ENCODE measurements at regions not wholly inside any gene's neighbourhood (a gene's known extent, or its start where the extent isn't known, plus 50 kb on each side); places are given as distances from the start of the nearest gene placed in this dataset.
A peak's percentile ranks its signal among the peaks of the same experiment; 100 is the strongest.

DNA sequence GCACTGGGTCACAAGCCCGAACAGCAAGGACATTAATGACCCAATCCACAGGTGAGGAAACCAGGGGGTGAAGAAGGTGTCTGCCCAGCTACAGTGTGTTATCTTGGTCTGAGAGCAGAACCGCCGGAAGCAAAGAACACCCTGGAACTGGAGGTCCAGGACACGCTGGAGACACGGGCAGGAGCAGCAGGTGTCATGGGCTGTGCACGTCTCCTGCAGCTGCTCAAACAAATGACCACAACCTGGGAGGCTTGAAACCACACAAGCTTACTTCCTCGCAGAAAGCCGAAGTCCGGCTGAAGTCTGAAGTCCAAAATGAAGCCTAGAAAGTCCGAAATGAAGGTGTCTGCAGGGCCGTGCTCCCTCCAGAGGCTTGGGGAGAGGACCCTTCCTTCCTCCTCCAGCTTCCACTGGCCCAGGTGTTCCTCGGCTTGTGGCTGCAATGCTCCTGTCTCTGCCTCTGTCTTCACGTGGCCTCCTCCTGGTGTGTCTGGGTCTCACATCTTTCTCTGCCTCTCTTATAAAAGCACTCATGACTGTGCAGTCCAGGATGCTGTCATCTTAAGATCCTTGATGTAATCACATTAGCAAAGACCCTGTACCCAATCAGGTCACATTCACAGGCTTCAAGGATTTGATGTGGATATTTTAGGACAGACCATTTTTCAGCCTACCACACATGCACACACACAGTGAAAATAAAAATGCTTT, 351.2 kb downstream of the C16orf95 start:
- intact Hi-C loops (cut with DNase I), result no loop called here
- DNase-seq, result no peak

DNA sequence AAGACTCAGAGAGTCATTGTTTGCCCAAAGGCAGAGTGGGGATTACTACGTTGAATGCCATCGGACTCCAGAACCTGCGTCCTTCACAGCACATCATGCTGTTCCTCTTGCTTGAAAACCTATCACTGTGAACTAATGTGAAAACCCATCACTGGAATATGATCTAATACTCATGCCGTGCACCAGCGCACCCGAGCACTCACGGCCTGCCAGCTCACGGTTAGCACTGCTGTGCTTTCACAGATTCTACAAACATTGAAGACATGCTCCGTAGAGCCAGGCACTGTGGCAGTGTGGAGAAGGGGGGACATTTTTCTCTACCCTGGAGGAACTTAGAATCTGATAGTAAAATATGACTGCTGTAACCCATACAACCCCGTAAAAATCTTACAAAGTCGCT, 350.4 kb downstream of the C16orf95 start:
- no peak for DNase-seq
- intact Hi-C loops (cut with DNase I), result no loop called here

DNA sequence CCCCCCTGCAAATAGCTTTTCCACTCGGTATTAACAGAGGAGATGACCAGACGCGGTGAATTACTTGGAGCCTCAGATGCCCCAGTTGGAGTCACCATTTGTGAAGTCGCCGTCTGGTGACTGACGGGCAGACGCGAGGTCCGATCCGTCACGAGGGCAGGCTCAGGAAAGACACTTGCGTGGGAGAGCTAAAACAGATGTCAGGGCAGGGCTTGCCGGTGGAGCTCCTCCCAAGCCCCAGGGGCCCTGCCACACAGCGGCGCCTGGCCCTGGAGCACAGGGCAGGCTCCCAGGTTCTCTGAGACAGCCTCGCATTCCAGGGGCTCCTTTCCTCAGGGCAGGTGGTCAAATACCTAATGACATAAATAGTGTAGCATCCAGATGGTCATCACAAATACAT, 348.3 kb downstream of the C16orf95 start:
- no peak for DNase-seq
- intact Hi-C loops (cut with DNase I), result no loop called here

DNA sequence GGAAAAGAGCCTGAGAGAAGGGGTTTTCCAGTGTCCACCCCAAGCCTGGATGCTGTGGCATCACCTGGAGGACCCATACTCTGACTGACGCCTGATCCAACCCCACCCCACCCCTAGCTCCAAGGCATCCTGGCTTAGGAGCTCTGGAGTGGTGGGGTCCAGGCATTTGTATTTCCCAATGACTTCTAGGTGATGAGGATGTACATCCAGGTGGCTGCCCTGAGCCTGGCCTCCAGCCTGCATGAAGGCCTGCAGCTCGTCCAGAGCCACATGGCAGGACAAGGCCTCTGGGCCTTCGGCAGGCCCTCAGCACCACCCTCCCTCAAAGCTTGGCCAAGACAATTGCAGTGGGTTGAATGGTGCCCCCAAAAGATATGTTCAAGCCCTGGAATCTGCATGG, 347.5 kb downstream of the C16orf95 start:
- no peak for DNase-seq
- intact Hi-C loops (cut with DNase I), result no loop called here

DNA sequence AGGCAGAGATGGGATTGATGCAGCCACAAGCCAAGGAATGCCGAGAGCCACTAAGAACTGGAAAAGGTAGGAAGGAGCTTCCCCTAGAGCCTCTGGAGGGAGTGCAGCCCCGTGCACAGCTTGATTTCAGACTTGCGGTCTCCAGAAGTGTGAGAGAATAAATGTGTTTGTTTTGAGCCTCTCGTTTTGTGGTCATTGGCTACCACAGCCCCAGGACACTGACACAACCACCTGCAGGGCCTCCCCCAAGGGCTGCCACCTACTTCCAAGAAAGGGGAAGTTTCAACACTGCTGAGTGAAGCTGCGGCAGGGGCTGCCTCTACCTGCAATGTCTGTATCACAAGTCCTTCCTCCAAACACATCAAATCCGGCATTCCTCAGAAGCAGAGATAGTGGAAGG, 346.9 kb downstream of the C16orf95 start:
- intact Hi-C loops (cut with DNase I), result no loop called here
- DNase-seq, result no peak

DNA sequence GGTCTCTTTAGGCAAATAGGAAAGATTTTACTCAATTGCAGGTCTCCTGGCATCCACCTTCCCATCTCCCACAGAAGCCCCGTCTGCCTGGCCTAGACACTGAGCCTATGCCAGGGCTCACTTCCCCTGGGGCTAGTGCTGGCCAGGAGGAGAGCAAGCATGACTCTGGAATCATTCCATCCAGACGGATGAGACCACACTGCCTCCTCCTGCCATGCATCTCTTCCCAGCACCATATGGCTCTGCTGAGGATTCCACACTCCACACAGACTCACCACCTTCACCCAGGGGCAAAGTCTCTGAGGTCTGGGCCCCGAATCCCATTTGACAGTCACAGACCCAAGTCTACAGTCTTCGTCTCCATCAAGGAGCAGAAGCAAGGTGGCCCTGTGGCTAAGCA, 346.5 kb downstream of the C16orf95 start:
- intact Hi-C loops (cut with DNase I), result no loop called here
- no peak for DNase-seq

DNA sequence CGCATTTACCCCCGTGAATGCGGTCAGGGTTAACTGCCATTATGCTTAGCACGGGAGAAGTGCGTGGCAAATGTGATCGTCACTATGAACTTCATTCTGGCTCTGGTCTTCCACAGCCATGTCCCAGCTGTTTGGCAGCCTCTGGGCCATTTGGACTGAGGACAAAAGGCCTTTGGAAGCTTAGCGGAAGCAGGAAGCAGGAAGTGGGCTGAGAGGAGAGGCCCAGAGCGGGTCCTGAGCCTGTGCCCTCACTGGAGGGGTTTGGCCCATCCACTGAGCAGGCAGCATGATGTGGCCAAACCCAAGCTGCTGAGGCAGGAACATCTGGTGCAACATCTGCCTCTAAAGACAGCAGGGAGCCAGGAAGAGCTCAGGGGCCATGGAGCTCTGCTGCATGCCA, 345.9 kb downstream of the C16orf95 start:
- intact Hi-C loops (cut with DNase I), result no loop called here
- peak in 1 of 42 donors; percentile 14 for DNase-seq

DNA sequence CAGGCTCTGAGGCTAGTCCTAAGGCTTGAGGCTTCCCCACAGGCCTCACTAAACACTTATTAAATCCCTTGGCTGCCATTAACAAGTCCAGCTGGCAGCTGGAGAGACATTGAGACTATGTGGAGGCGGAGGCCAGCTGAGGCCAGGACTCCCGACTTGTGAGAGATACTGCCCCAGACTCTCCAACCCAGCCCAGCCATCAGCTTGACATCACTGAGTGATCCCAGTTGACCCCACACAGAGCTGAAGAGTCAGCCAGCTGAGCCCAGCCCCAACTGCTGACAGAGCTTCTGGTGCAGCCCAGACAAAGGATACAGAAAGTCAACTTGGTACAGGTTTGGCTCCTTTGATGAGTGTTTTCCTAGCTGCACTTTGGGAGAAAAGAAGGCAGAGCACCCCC, 343.1 kb downstream of the C16orf95 start:
- intact Hi-C loops (cut with DNase I), result no loop called here
- no peak for DNase-seq

DNA sequence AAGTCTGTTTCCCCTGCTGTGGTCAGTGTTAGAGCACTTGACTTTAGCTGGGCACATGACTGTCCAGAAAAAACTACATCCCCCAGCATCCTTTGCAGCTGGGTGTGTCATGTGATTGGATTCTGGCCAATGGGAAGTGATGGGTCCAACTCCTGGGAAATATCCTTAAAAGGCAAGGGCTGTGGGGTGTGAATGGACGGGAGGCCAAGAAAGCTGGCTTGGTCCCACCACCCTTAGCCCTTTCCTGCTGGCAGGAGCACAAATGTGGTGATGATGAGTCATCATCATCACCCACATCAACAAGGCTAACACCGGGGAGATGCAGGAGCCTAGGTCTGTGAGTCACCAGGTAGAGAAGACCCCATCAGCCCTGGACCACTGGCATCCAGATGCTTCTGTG, 341.7 kb downstream of the C16orf95 start:
- peak in 1 of 42 donors; percentile 3 for DNase-seq
- intact Hi-C loops (cut with DNase I), result no loop called here

DNA sequence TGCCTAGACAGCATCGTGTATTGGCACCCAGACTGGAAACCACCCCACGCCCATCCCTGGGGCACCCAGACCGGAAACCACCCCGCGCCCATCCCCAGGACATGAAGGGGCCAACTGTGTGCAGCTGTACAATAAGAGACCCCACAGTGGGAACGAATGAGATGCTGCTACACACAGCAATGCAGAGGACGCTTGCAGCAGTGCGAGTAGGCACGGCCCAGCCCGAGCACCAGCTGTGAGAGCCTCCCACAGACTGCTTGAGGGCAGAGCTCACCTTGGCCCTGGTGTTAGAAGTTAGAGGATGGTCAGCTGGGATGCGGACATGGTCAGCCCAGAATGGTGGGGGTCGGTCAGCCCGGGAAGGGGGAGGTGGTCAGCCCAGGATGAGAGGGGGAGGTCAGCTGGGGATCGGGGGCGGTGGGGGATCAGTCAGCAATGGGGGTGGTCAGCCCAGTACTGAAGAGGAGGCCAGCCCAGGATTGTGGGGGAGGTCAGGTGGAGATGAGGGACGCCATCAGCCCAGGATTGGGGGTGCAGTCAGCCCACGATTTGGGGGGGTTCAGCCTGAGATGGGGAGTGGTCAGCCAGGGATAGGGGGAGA, 340.0 kb downstream of the C16orf95 start:
- DNase-seq, result peak in 1 of 42 donors; percentile 5
- intact Hi-C loops (cut with DNase I), result no loop called here

DNA sequence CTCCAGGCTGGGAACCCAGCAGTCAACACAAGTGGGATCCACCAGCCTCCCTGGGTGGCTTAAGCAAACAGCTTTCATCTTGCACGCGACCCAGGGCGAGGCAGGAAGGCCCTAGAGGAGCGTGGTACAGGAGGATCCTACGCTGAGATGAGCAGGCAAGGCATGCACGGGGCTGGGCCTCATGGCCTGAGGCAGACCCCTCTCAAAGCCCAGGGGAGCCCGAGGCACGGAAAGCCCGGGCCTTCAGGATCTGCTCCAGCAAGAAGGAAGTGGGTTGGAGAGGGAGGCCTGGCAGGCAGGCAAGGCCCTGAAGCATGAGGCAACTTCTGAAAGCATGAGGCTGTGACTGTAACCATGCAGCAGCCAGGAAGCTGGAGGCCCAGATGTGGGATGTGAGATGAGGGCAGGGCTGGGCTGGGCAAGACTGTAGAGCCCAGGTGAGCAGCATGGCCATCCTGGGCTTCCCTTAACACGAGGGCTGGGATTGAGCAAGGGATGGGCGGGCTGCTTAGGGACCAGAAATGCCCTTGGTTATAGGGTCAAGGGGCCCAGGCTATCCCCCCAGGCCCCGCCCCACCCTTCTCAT, 338.7 kb downstream of the C16orf95 start:
- intact Hi-C loops (cut with DNase I), result no loop called here
- DNase-seq, result peak in 1 of 42 donors; percentile 3

DNA sequence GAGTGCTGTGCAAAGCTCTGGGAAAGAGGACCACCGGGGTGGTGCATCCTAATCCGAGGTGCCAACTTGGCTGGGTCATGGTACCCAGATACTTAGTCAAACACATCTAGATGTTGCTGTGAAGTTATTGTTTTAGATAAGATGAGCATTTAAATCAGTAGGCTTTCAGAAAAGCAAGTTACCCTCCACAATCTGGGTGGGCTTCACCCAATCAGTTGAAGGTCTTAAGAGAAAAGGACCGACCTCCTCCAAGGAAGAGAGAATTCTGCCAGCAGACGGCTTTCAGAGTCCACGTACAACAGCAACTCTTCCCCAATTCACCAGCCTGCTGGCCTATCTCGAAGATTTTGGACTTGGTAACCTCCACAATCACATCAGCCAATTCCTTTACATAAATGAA, 338.1 kb downstream of the C16orf95 start:
- intact Hi-C loops (cut with DNase I), result no loop called here

DNA sequence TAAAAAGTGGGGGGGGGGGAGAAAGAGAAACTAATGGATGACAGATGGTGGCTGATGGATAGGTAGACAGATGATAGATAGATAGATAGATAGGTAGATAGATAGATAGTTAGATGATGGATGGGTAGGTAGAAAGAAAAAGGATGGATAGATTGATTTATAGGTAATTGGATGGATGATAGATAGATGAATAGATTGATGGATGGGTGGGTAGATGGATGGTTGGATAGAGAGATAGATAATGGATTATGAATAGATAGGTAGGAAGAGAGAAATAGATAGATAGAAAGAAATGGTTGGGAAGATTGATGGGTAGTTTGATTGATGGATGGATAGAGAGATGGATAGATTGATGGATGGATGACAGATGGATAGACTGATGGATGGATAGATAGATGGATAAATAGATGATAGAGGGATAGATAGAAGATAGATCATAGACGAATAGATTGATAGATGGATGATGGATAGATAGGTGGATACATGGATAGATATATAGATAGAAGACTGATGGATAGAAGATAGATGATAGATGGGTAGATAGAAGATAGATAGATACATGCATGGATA, 337.1 kb downstream of the C16orf95 start:
- intact Hi-C loops (cut with DNase I), result no loop called here
- DNase-seq, result no peak

More for the DNA sequence above, 338.1 kb downstream of the C16orf95 start:
- DNase-seq, result peak in 1 of 42 donors; percentile 3

DNA sequence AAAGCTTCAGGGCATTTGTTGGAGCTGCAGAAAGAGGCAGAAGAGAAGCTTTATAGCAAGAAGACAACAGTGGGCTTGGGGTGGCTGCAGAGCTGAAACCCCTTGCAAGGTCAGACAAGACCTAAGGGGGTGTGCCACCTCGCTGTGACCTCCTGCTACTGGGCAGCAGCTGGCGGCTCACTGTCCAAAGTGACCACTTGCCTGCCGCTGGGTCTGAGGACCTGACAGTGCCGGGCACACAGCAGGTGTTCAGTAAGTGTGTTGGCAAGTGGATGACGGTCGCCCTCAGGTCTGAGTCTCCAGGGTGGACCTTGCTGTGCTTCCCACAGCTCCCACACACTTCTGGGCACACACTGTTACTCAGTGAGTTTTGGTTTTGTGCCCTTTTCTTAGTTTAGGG, 336.5 kb downstream of the C16orf95 start:
- intact Hi-C loops (cut with DNase I), result no loop called here

DNA sequence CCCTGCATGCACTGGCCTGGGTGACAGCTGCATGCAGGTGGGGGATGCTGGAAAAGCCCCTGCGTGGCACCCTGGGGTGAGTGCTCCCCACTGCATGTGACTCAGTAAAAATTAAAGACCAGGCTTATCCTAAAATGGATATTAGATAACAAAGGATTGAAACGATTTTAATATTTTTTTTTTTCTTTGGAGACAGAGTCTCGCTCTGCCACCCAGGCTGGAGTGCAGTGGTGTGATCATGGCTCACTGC, 334.9 kb downstream of the C16orf95 start:
- intact Hi-C loops (cut with DNase I), result no loop called here
- DNase-seq, result no peak

More for the DNA sequence above, 336.5 kb downstream of the C16orf95 start:
- no peak for DNase-seq

DNA sequence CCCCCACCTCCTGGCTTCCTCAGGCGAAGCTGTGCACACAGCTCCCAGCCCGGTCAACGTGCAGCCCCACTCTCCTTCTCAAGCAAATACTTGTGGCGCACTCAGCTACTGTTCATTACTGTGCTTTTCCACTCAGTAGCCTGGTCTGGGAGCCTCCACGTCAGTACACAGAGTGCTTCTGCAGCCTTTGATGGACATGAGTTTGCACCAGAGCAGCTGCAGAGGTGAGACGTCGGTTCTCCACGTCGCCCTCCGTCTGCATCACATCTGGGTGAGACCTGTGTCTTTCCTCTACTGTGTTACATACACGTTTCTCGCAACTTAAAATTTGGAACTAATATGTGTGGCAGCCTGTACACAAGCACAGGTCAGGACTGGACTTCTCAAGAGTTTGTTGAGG, 334.3 kb downstream of the C16orf95 start:
- intact Hi-C loops (cut with DNase I), result no loop called here
- peak in 1 of 42 donors; percentile 1 for DNase-seq

DNA sequence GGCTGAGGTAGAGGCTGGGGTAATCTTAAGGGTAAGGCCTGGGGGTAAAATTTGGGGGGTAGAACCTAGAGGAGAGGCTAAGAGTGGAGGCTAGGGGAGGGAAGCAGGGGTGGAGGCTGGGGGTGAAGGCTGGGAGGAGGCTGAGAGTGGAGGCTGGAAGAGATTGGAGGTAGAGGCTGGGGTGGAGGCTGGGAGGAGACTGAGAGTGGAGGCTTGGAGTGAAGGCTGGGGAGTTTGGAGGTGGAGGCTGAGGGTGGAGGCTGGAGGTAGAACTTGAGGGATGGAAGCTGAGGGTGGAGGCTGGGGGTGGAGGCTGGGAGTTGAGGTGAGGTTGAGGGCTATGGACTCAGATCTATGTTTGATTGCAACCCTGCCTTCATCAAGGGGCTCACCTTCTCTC, 333.6 kb downstream of the C16orf95 start:
- intact Hi-C loops (cut with DNase I), result no loop called here
- no peak for DNase-seq

DNA sequence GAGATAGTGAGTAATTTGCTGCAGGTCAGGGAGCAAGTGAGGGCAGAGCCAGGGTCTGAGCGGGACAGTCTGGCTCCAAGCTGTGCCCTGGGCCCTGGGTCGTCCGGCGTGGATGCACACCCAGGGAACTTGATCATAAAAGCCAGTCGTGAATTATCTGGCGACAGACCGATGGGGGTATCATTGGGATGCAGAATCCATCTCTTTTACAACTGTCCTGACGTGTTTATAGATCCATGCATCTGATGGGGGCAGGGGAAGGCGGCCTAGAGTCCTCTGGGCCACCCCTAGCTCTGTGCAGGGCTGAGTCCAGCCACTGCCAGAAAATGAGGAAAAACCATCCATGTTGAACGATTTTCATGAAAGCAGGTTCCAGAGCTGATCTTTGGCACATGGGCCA, 332.8 kb downstream of the C16orf95 start:
- DNase-seq, result no peak
- intact Hi-C loops (cut with DNase I), result no loop called here

DNA sequence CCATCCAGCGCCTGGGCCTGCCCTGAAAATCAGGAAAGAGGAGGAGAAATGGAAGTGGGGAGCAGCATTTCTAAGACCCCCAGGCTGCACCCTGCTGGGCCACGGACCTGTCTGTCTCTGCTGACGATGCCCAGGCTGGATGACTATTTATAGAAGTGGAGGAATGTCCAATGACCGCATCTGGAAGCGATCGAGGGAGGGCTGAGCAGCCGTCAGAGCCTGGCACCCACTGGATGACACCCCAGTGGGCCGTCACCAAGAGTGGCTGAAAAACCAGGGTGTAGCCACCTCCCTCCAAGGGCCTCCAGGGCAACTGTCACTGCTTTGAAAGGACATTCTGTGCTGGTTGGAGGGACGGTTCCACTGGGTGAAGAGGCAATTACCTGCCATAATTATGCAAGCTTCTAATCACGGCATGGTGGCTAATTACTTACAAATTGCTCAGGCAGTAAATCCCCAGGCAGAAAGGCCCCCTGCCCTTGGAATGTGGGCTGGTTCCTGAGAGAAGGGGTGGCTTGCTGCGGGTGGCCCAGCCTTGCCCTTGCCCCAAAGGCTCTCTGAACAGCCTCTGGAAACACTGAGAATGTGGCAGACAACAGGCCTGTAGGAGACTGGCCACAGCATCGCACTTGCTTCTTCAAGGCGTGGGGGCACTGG, 332.1 kb downstream of the C16orf95 start:
- intact Hi-C loops (cut with DNase I), result no loop called here

DNA sequence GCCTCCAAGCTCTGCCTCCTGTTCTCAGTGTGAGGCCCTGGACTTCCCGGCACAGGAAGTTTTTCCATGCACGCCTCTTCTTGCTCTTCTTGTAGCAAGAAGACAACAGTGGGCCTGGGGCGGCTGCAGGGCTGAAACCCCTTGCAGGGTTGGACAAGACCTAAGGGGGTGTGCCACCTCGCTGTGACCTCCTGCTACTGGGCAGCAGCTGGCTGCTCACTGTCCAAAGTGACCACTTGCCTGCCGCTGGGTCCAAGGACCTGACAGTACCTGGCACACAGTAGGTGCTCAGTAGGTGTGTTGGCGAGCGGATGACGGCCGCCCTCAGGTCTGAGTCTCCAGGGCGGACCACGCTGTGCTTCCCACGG, 331.6 kb downstream of the C16orf95 start:
- DNase-seq, result peak in 1 of 42 donors; percentile 4
- intact Hi-C loops (cut with DNase I), result no loop called here

More for the DNA sequence above, 332.1 kb downstream of the C16orf95 start:
- DNase-seq, result peak in 2 of 42 donors; percentile 4 to 12
